Neural crest cell (in vitro differentiated cells): ENCODE measurements at regions not wholly inside any gene's neighbourhood (a gene's known extent, or its start where the extent isn't known, plus 50 kb on each side); places are given as distances from the start of the nearest gene placed in this dataset.

Experiments
- DNase-seq: peaks from one replicate; pipeline ENCODE4 v3.0.0; 2021; ENCODE audit warnings: low read depth, mixed read lengths, low spot score
- H3K27ac Mint-ChIP-seq: one replicate; pipeline ENCODE4 v1.8.0; 2021; ENCODE audit warnings: mild to moderate bottlenecking, mixed read lengths; ENCODE audit not compliant: unreplicated experiment
- H3K27me3 Mint-ChIP-seq: 2 replicates; pipeline ENCODE4 v1.8.0; 2021; ENCODE audit warnings: low read depth, mild to moderate bottlenecking, mixed read lengths
- H3K36me3 Mint-ChIP-seq: 2 replicates; pipeline ENCODE4 v1.8.0; 2021; ENCODE audit warnings: low read depth, mild to moderate bottlenecking, mixed read lengths
- H3K4me1 Mint-ChIP-seq: 2 replicates; pipeline ENCODE4 v1.8.0; 2021; ENCODE audit warnings: mixed read lengths
- H3K4me3 Mint-ChIP-seq: one replicate; pipeline ENCODE4 v1.8.0; 2021; ENCODE audit warnings: mild to moderate bottlenecking, mixed read lengths
- H3K9me3 Mint-ChIP-seq: 2 replicates; pipeline ENCODE4 v1.8.0; 2021; ENCODE audit warnings: mixed read lengths
- CTCF ChIP-seq: fragments of 200-600 bp; sonication (generic); conservative IDR thresholded peaks from 2 replicates; pipeline ENCODE4 v1.5.0; 2021; ENCODE audit warnings: antibody characterized with exemption, mild to moderate bottlenecking

DNA sequence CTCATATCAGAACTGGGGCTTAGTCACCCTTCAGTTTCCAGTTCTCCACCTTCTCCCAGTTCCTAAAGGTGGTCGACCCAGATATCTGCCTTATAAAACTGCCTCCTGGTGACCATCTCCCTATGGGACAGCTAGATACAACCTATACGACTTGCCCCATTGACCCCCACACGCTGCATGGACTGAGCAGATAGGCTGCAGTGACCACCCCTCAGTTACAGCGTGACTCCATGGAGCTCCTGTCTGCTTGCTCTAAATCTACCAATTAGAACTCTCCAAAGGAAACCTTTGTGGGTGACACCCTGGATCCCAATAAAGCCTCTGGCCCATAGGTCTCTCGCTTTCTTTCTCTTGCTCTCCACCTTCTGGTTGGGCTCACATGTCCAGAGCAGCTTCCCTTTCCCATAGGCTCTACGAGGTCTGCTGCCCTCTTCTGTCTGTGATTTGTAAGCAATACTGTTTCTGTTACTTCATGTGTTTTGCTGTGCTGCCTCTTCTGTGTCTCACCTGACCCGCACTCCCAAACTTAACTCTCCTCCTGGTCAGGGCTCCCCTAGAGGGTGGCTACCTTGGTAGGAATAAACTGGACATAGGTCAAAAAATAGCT lies 971.3 kb upstream of the FAM98A start:
- peaks cover 5% of the 10 kb centered on the region for H3K9me3 Mint-ChIP-seq

GRCh38 chr2:34567128-34567527 lies 968.0 kb upstream of the FAM98A start:
- no peak overlapping the region for H3K27ac Mint-ChIP-seq
- no peak overlapping the region for H3K4me3 Mint-ChIP-seq
- H3K36me3 Mint-ChIP-seq = no peaks in the 10 kb centered on the region
- H3K4me1 Mint-ChIP-seq = no peaks in the 10 kb centered on the region
- no peak for TF ChIP-seq CTCF
- H3K27me3 Mint-ChIP-seq = no peaks in the 10 kb centered on the region
- H3K9me3 Mint-ChIP-seq = peaks cover 5% of the 10 kb centered on the region
- DNase-seq = no peak

More for the DNA sequence above, 971.3 kb upstream of the FAM98A start:
- Mint-ChIP-seq H3K4me1 (no peaks in the 10 kb centered on the region), H3K36me3 (no peaks in the 10 kb centered on the region), H3K4me3 (no peak overlapping the region), H3K27ac (no peak overlapping the region), H3K27me3 (no peaks in the 10 kb centered on the region)
- peak; percentile 57 for TF ChIP-seq CTCF
- DNase-seq = peak; percentile 2

GRCh38 chr2:34552337-34552736 lies 953.2 kb upstream of the FAM98A start:
- Mint-ChIP-seq H3K9me3 (no peaks in the 10 kb centered on the region), H3K27ac (no peak overlapping the region), H3K4me1 (no peaks in the 10 kb centered on the region), H3K27me3 (no peaks in the 10 kb centered on the region), H3K36me3 (no peaks in the 10 kb centered on the region), H3K4me3 (no peak overlapping the region)
- no peak for TF ChIP-seq CTCF
- DNase-seq = no peak

GRCh38 chr2:34549710-34550345 lies 950.7 kb upstream of the FAM98A start:
- H3K4me1 Mint-ChIP-seq = no peaks in the 10 kb centered on the region
- no peaks in the 10 kb centered on the region for H3K9me3 Mint-ChIP-seq
- TF ChIP-seq CTCF = no peak
- H3K27me3 Mint-ChIP-seq = no peaks in the 10 kb centered on the region
- no peak for DNase-seq
- no peaks in the 10 kb centered on the region for H3K36me3 Mint-ChIP-seq
- H3K4me3 Mint-ChIP-seq = no peak overlapping the region
- no peak overlapping the region for H3K27ac Mint-ChIP-seq

DNA sequence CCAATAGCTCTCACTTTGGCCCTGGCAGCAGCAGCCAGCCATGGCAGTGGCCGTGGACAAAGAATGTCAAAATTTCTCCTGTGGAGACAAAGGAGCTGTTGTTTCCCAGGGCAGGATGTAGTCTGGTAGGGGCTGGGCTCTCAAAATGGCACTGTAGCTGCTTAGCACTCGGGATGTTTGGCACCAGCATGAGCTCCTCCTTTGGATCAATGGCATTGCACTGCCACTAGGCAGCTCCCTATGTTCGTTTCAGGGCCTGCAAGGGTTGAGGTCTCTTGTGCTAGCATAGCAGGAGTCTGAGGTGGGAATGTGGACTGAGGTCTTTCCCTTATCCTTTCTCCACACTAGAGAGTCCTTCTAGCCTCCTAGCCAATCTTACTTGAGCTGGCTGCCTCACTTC lies 948.8 kb upstream of the FAM98A start:
- no peaks in the 10 kb centered on the region for H3K36me3 Mint-ChIP-seq

More for the DNA sequence above, 948.8 kb upstream of the FAM98A start:
- DNase-seq = no peak
- H3K27ac Mint-ChIP-seq = no peak overlapping the region
- H3K9me3 Mint-ChIP-seq = no peaks in the 10 kb centered on the region
- H3K4me3 Mint-ChIP-seq = no peak overlapping the region
- H3K27me3 Mint-ChIP-seq = no peaks in the 10 kb centered on the region
- no peaks in the 10 kb centered on the region for H3K4me1 Mint-ChIP-seq
- no peak for TF ChIP-seq CTCF
